Gastrocnemius medialis (tissue), 4 donors: ENCODE measurements at regions not wholly inside any gene's neighbourhood (a gene's known extent, or its start where the extent isn't known, plus 50 kb on each side); places are given as distances from the start of the nearest gene placed in this dataset.
"Not testable (repeated sequence)": the region's sequence is repeated elsewhere in the genome, so short reads cannot be mapped to it uniquely, and the experiment has no call there.

ENCODE experiments used
- ATAC-seq, 2 donors: fragments of 150-250 bp; one replicate each; pipeline ENCODE4 v1.9.1; 2016
- DNase-seq, 2 donors: peaks; one replicate each; pipeline ENCODE4 v3.0.0-alpha.2; 2019
- H3K27ac ChIP-seq, 4 donors: fragments of 200-600 bp; sonication (generic); 1 replicate in 1 of 4; 2 replicates in 3 of 4; pipeline ENCODE4 v1.5.1; 2016 to 2018; ENCODE audit warnings: mild to moderate bottlenecking in 2 of 4, moderate library complexity in 1 of 4
- H3K27me3 ChIP-seq, 3 donors: fragments of 200-600 bp; sonication (generic) in 2 of 3; 1 replicate in 1 of 3; 2 replicates in 2 of 3; pipeline versions ENCODE4 v1.5.1 to v1.6.0; 2016 to 2019; ENCODE audit warnings: mild to moderate bottlenecking in 1 of 3, moderate library complexity in 1 of 3
- H3K36me3 ChIP-seq, 2 donors: fragments of 200-600 bp; sonication (generic) in 1 of 2; one replicate each; pipeline ENCODE4 v1.5.1; 2017 to 2018
- H3K4me1 ChIP-seq, 2 donors: fragments of 200-600 bp; sonication (generic) in 1 of 2; one replicate each; pipeline ENCODE4 v1.5.1; 2016 to 2017; ENCODE audit warnings: mild to moderate bottlenecking in 2 of 2
- H3K4me3 ChIP-seq, 4 donors: fragments of 200-600 bp; sonication (generic) in 3 of 4; 1 replicate in 1 of 4; 2 replicates in 3 of 4; pipeline ENCODE4 v1.5.1; 2016 to 2019; ENCODE audit warnings: mild to moderate bottlenecking in 2 of 4
- H3K9me3 ChIP-seq, 3 donors: fragments of 200-600 bp; sonication (generic) in 2 of 3; 1 replicate in 1 of 3; 2 replicates in 2 of 3; pipeline ENCODE4 v1.5.1; 2016 to 2019
- POLR2A ChIP-seq, 2 donors: fragments of 450-650 bp; IDR thresholded peaks; one replicate each; pipeline ENCODE4 v1.6.1; 2017; ENCODE audit warnings: antibody characterized with exemption in 2 of 2, mild to moderate bottlenecking in 2 of 2, moderate library complexity in 2 of 2
- in situ Hi-C, 4 donors: fragments of 200-750 bp; cut with MboI; loops; one replicate each; pipeline versions ENCODE4 v1.15.0 to v1.8.0; 2017; ENCODE audit warnings: low sequenced_read_pairs in 4 of 4
- intact Hi-C: fragments of 100-400 bp; cut with DNase I; formaldehyde crosslinking; loops from one replicate; pipeline ENCODE4 v1.15.1; 2023; ENCODE audit warnings: low total_unique reads
- TF ChIP-seq, protein P1 (sequence below), 5 experiments: fragments of 450-650 bp in 3 of 5; fragments of 200-600 bp in 2 of 5; sonication (generic) in 2 of 5; IDR thresholded peaks in 4 of 5; conservative IDR thresholded peaks in 1 of 5; 1 replicate in 4 of 5; 2 replicates in 1 of 5; pipeline ENCODE4 v1.5.1; 2016 to 2019; ENCODE audit warnings: antibody characterized with exemption in 5 of 5, mild to moderate bottlenecking in 3 of 5, moderate library complexity in 3 of 5

DNA sequence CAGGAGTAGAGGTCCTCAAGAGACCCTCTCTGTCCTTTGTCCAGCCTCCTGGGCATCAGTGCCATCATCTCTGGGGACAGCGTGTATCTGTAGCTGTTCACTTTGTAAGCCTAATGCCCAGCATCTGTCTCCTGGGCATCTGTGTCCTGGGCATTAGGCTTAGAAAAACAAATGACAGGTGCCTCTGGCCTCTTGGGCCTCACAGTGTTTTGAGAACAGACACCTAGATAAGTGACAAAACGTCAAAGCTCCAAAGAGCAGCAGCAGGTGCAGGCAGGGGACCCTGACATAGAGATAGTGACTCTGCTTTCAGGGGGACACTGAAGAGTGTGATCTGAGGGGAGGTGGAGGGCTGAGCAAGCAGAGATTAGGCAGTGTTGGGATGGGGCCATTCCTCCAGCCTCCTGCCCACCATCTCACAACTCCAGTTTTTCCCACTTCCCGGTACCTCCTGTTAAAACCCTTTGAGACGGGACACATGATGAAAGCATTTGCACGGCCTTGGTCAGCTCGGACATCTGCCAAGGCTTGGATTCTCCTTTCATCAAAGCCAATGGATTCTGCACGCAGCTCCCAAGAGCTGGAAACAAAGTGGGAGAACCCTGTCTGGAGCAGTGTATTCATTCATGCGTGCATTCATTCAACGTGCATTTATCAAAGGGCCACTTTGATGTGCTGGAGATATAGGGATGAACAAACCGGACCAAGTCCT lies 55.5 kb upstream of the CD93 start:
- H3K27ac ChIP-seq = peak overlapping the region; percentile 94 to 99 (median 94)
- ATAC-seq = peak in 1 of 2 donors; percentile 13
- H3K4me1 ChIP-seq = peaks cover 81 to 93% of the 10 kb centered on the region in 2 donors
- peak in 1 of 2 donors; percentile 49 for DNase-seq
- no peak overlapping the region for H3K4me3 ChIP-seq
- no peaks in the 10 kb centered on the region for H3K27me3 ChIP-seq
- intact Hi-C loops (no loop called here), in situ Hi-C loops (no loop called here)
- no peak for TF ChIP-seq POLR2A (IDR thresholded peaks at IDR 0.05)
- TF ChIP-seq, protein P1, sequence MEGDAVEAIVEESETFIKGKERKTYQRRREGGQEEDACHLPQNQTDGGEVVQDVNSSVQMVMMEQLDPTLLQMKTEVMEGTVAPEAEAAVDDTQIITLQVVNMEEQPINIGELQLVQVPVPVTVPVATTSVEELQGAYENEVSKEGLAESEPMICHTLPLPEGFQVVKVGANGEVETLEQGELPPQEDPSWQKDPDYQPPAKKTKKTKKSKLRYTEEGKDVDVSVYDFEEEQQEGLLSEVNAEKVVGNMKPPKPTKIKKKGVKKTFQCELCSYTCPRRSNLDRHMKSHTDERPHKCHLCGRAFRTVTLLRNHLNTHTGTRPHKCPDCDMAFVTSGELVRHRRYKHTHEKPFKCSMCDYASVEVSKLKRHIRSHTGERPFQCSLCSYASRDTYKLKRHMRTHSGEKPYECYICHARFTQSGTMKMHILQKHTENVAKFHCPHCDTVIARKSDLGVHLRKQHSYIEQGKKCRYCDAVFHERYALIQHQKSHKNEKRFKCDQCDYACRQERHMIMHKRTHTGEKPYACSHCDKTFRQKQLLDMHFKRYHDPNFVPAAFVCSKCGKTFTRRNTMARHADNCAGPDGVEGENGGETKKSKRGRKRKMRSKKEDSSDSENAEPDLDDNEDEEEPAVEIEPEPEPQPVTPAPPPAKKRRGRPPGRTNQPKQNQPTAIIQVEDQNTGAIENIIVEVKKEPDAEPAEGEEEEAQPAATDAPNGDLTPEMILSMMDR (IDR thresholded peaks at IDR 0.05 in 4 of 5, conservative IDR thresholded peaks at IDR 0.05 in 1 of 5) = no peak
- no peaks in the 10 kb centered on the region for H3K9me3 ChIP-seq
- H3K36me3 ChIP-seq = no peaks in the 10 kb centered on the region

DNA sequence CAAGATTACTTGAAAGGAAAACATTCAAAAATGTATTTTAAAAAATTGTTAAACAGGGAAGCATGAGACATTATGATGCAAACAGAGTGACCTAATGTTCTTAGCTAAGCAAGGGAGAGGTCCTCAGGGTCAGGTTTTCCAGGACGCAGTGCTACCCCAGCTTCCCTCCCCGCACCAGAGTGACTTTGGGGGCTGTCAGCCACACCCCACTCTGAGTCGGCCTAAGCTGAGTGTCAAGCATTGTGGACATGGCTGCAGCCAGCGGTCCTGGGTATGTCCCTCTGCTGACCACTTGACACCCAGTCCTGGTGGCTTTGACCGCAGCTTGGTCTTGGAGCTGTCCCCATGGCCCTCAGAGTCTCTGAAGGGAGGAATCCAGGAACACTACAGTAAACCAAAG lies 54.9 kb upstream of the CD93 start:
- peak in 1 of 2 donors; percentile 34 for DNase-seq

DNA sequence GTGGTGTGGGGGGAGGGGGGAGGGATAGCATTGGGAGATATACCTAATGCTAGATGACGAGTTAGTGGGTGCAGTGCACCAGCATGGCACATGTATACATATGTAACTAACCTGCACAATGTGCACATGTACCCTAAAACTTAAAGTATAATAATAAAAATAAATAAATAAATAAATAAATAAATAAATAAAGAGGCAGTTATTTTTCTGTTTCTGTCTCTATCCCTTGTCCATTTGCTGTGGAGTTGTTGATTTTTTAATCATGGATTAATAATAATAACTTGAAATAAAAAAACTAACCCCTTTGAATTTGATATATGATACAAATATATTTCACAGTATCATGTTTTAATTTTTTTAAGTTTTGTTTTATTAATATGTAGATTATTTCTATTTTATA lies 53.9 kb upstream of the CD93 start:
- H3K36me3 ChIP-seq, H3K27me3 ChIP-seq, DNase-seq, ATAC-seq, intact Hi-C loops, H3K4me3 ChIP-seq, in situ Hi-C loops, H3K9me3 ChIP-seq: not testable (repeated sequence)
- peaks cover 81 to 90% of the 10 kb centered on the region in 2 donors for H3K4me1 ChIP-seq
- peak overlapping the region in 3 of 4 donors; percentile 94 to 99 (median 95) for H3K27ac ChIP-seq

More for the DNA sequence above, 54.9 kb upstream of the CD93 start:
- ATAC-seq = no peak
- Histone ChIP-seq H3K4me3 (no peak overlapping the region), H3K27ac (peak overlapping the region; percentile 94 to 99 (median 94)), H3K27me3 (no peaks in the 10 kb centered on the region), H3K9me3 (no peaks in the 10 kb centered on the region), H3K36me3 (no peaks in the 10 kb centered on the region), H3K4me1 (peaks cover 84 to 95% of the 10 kb centered on the region in 2 donors)
- TF ChIP-seq POLR2A (IDR thresholded peaks at IDR 0.05) = no peak
- TF ChIP-seq, protein P1 (IDR thresholded peaks at IDR 0.05 in 4 of 5, conservative IDR thresholded peaks at IDR 0.05 in 1 of 5) = no peak
- intact Hi-C loops (no loop called here), in situ Hi-C loops (no loop called here)

DNA sequence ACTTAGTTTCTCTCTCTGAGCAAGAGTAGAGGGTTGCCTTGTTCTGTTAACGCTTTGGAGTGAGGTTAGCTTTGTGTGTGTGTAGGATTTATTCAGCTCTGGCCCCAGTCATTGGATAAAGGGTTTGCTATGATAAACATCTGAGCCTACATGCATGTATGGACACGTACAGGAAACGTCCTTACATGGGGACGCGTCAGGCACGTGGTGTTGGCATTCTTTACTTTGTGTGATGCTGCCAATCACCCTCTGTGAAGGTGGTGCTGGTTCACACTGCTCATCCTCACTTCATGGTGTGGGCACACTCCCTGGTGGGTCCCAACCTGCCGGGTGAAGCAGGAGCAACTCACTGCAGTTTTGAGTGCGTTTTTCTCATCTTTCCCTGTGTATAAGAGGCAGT lies 53.4 kb upstream of the CD93 start:
- no peak for TF ChIP-seq POLR2A (IDR thresholded peaks at IDR 0.05)
- TF ChIP-seq, protein P1 (IDR thresholded peaks at IDR 0.05 in 4 of 5, conservative IDR thresholded peaks at IDR 0.05 in 1 of 5) = no peak
- DNase-seq (peak in 1 of 2 donors; percentile 9), ATAC-seq (no peak)
- no peaks in the 10 kb centered on the region for H3K27me3 ChIP-seq
- H3K27ac ChIP-seq = peak overlapping the region; percentile 86 to 93 (median 92)
- intact Hi-C loops (no loop called here), in situ Hi-C loops (no loop called here)
- no peaks in the 10 kb centered on the region for H3K36me3 ChIP-seq
- H3K9me3 ChIP-seq = no peaks in the 10 kb centered on the region
- H3K4me1 ChIP-seq = peaks cover 77 to 85% of the 10 kb centered on the region in 2 donors
- no peak overlapping the region for H3K4me3 ChIP-seq

DNA sequence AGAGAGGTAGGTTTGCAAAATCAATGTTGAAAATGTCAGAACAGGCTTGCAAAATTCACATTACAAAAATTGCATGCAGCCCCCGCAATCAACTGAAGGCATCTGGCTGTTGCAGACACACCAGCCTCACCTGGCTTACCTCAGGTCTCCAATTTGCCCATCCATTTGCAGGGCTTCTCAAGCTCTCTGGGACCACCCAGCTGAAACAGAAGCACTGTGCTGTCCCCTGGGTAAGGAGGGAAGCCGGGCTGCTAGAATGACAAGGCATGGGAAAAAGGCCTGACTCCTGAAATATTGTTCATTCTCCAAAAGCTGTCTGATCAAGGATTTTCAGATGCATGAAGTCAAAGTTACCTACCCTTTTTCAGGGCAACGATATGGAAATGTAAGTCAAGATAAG lies 52.6 kb upstream of the CD93 start:
- DNase-seq (peak in 1 of 2 donors; percentile 2), ATAC-seq (no peak)
- in situ Hi-C loops (no loop called here), intact Hi-C loops (no loop called here)
- H3K36me3 ChIP-seq = no peaks in the 10 kb centered on the region
- H3K9me3 ChIP-seq = no peaks in the 10 kb centered on the region
- H3K4me3 ChIP-seq = no peak overlapping the region
- TF ChIP-seq, protein P1 (IDR thresholded peaks at IDR 0.05 in 4 of 5, conservative IDR thresholded peaks at IDR 0.05 in 1 of 5) = no peak
- no peak for TF ChIP-seq POLR2A (IDR thresholded peaks at IDR 0.05)
- peaks cover 70 to 81% of the 10 kb centered on the region in 2 donors for H3K4me1 ChIP-seq
- H3K27me3 ChIP-seq = no peaks in the 10 kb centered on the region
- H3K27ac ChIP-seq = peak overlapping the region; percentile 86 to 93 (median 92)
